ENCODE measurements at regions not wholly inside any gene's neighbourhood (a gene's known extent, or its start where the extent isn't known, plus 50 kb on each side); places are given as distances from the start of the nearest gene placed in this dataset.
"Not testable (repeated sequence)": the region's sequence is repeated elsewhere in the genome, so short reads cannot be mapped to it uniquely, and the experiment has no call there.

- no peaks in the 10 kb centered on the region for H3K36me3 ChIP-seq
- no peaks in the 10 kb centered on the region for H3K9me3 ChIP-seq
- no peak overlapping the region for H3K27ac ChIP-seq
- DNase-seq, result no peak
- H3K27me3 ChIP-seq, result no peaks in the 10 kb centered on the region
- intact Hi-C loops (cut with DNase I), result no loop called here
- H3K4me3 ChIP-seq, result no peak overlapping the region
- no peaks in the 10 kb centered on the region for H3K4me1 ChIP-seq (ENCODE audit: insufficient read depth)
- 85 to 97% (median 95%) methylated on average over 2 of the region's 2 CpGs for whole genome bisulfite sequencing, 3 donors
- no peak for TF ChIP-seq EP300 (IDR thresholded peaks at IDR 0.05)
- TF ChIP-seq CTCF (IDR thresholded peaks at IDR 0.05), result no peak
- no peak for TF ChIP-seq POLR2A (IDR thresholded peaks at IDR 0.05)
These were observed 124.5 kb downstream of the TSEN15 start for GRCh38 chr1:184176058-184176457.

GRCh38 chr1:184181044-184181443, 129.5 kb downstream of the TSEN15 start:
- 97 to 99% (median 97%) methylated on average over 2 of the region's 2 CpGs for WGBS, 3 donors
- no peak for DNase-seq
- intact Hi-C loops (cut with DNase I), result no loop called here
- H3K36me3 ChIP-seq, result no peaks in the 10 kb centered on the region
- H3K4me3 ChIP-seq, result no peak overlapping the region
- no peaks in the 10 kb centered on the region for H3K4me1 ChIP-seq (ENCODE audit: insufficient read depth)
- no peak overlapping the region for H3K27ac ChIP-seq
- TF ChIP-seq EP300 (IDR thresholded peaks at IDR 0.05) (no peak), POLR2A (IDR thresholded peaks at IDR 0.05) (no peak), CTCF (IDR thresholded peaks at IDR 0.05) (no peak)
- no peaks in the 10 kb centered on the region for H3K9me3 ChIP-seq
- H3K27me3 ChIP-seq, result no peaks in the 10 kb centered on the region

GRCh38 chr1:184183919-184184318, 132.4 kb downstream of the TSEN15 start:
- no peaks in the 10 kb centered on the region for H3K4me1 ChIP-seq (ENCODE audit: insufficient read depth)
- TF ChIP-seq EP300 (IDR thresholded peaks at IDR 0.05) (no peak), POLR2A (IDR thresholded peaks at IDR 0.05) (no peak)
- no peak overlapping the region for H3K27ac ChIP-seq
- H3K36me3 ChIP-seq, result no peaks in the 10 kb centered on the region
- 87 to 96% (median 90%) methylated on average over 3 of the region's 3 CpGs for WGBS, 3 donors
- H3K9me3 ChIP-seq, result no peaks in the 10 kb centered on the region
- DNase-seq, result no peak
- H3K27me3 ChIP-seq, result no peaks in the 10 kb centered on the region
- intact Hi-C loops (cut with DNase I), result no loop called here
- no peak overlapping the region for H3K4me3 ChIP-seq

GRCh38 chr1:184184614-184185013, 133.1 kb downstream of the TSEN15 start:
- intact Hi-C loops (cut with DNase I); H3K27me3 ChIP-seq; H3K9me3 ChIP-seq; H3K27ac ChIP-seq; H3K36me3 ChIP-seq; H3K4me1 ChIP-seq (ENCODE audit: insufficient read depth); H3K4me3 ChIP-seq; DNase-seq: not testable (repeated sequence)
- WGBS, 3 donors, result 97 to 99% (median 97%) methylated on average over 3 of the region's 3 CpGs

- WGBS, 3 donors, result 96 to 97% (median 96%) methylated on average over 3 of the region's 3 CpGs
These were observed 133.8 kb downstream of the TSEN15 start for GRCh38 chr1:184185347-184185746.

More at GRCh38 chr1:184185347-184185746, 133.8 kb downstream of the TSEN15 start:
- no peak for DNase-seq
- H3K27ac ChIP-seq, result no peak overlapping the region
- no peak overlapping the region for H3K4me3 ChIP-seq
- no peaks in the 10 kb centered on the region for H3K9me3 ChIP-seq
- TF ChIP-seq EP300 (IDR thresholded peaks at IDR 0.05), result no peak
- no peak for TF ChIP-seq POLR2A (IDR thresholded peaks at IDR 0.05)
- no peak for TF ChIP-seq CTCF (IDR thresholded peaks at IDR 0.05)
- no peaks in the 10 kb centered on the region for H3K36me3 ChIP-seq
- intact Hi-C loops (cut with DNase I), result no loop called here
- H3K27me3 ChIP-seq, result no peaks in the 10 kb centered on the region
- H3K4me1 ChIP-seq (ENCODE audit: insufficient read depth), result no peaks in the 10 kb centered on the region
